Endothelial cell of umbilical vein (primary cell): ENCODE measurements at regions not wholly inside any gene's neighbourhood (a gene's known extent, or its start where the extent isn't known, plus 50 kb on each side); places are given as distances from the start of the nearest gene placed in this dataset.

ENCODE experiments used
- BruUV-seq: library from RNA; stranded (reverse); fragments of 400-500 nt; replicated peaks from 2 replicates; lab custom pipeline; 2021; lab: Mats Ljungman, UMichigan
- CTCF ChIA-PET: fragments of 300-600, 350-600 bp; sonication (Branson Sonifier 250); formaldehyde crosslinking; loops from one replicate; lab custom pipeline; 2021; ENCODE audit warnings: antibody characterized with exemption, inconsistent platforms; lab: Charles Lee
- POLR2A ChIA-PET: fragments of 300-600, 350-600 bp; sonication (Branson Sonifier 250); formaldehyde crosslinking; loops from one replicate; lab custom pipeline; 2021; ENCODE audit warnings: antibody characterized with exemption, inconsistent platforms; lab: Charles Lee
- DNase-seq: peaks from one replicate; pipeline ENCODE4 v3.0.0-alpha.2; 2011; ENCODE audit warnings: low read depth, low spot score
- FAIRE-seq: peaks from 2 replicates; lab custom pipeline; 2011; peaks lifted over from hg19 to GRCh38; lab: Jason Lieb, UNC
- H2AFZ ChIP-seq: 2 replicates; pipeline ENCODE4 v1.6.0; 2012; ENCODE audit warnings: low read depth, low read length, control low read depth, inconsistent platforms
- H3K27ac ChIP-seq: 2 replicates; pipeline ENCODE4 v1.5.1; 2011; ENCODE audit warnings: low read depth, mild to moderate bottlenecking, control low read depth, low read length, moderate library complexity; ENCODE audit not compliant: insufficient read depth
- H3K27me3 ChIP-seq, 2 experiments: 2 replicates each; pipeline versions ENCODE4 v1.6.0 to v1.6.1; 2011; ENCODE audit warnings: low read length in 2 of 2, mixed read lengths in 1 of 2; ENCODE audit not compliant: control insufficient read depth in 2 of 2, insufficient read depth in 2 of 2
- H3K36me3 ChIP-seq, 2 experiments: 2 replicates in 1 of 2; 3 replicates in 1 of 2; pipeline ENCODE4 v1.5.1; 2011; ENCODE audit warnings: low read length in 2 of 2, mild to moderate bottlenecking in 1 of 2, moderate library complexity in 1 of 2; ENCODE audit not compliant: control insufficient read depth in 2 of 2, insufficient read depth in 2 of 2; ENCODE audit errors: extremely low read depth in 1 of 2
- H3K4me1 ChIP-seq: 3 replicates; pipeline ENCODE4 v1.5.1; 2011; ENCODE audit warnings: mild to moderate bottlenecking, low read length; ENCODE audit not compliant: control insufficient read depth, insufficient read depth; ENCODE audit errors: extremely low read depth
- H3K4me2 ChIP-seq: 2 replicates; pipeline ENCODE4 v1.6.1; 2011; ENCODE audit warnings: low read length, control low read depth, mixed read lengths; ENCODE audit not compliant: insufficient read depth
- H3K4me3 ChIP-seq, 3 experiments: fragments of 200-600 bp in 1 of 3; sonication (generic), shearing (Covaris generic) in 1 of 3; replicated peaks in 1 of 3; 2 replicates each; pipeline ENCODE4 v1.5.1; 2011 to 2016; ENCODE audit warnings: control low read depth in 3 of 3, low read length in 3 of 3, mild to moderate bottlenecking in 2 of 3, inconsistent platforms in 1 of 3, low read depth in 1 of 3, moderate library complexity in 1 of 3; ENCODE audit not compliant: insufficient read depth in 1 of 3
- H3K79me2 ChIP-seq: 2 replicates; pipeline ENCODE4 v1.6.0; 2012; ENCODE audit warnings: low read length, inconsistent platforms; ENCODE audit not compliant: control insufficient read depth, insufficient read depth
- H3K9ac ChIP-seq: replicated peaks from 2 replicates; pipeline ENCODE3; 2011; ENCODE audit warnings: low read length, control low read depth; ENCODE audit not compliant: insufficient read depth; ENCODE audit errors: extremely low read depth
- H3K9me1 ChIP-seq: replicated peaks from 3 replicates; pipeline ENCODE4 v1.6.0; 2011; ENCODE audit warnings: mild to moderate bottlenecking, low read length; ENCODE audit not compliant: control insufficient read depth, insufficient read depth; ENCODE audit errors: extremely low read depth
- H3K9me3 ChIP-seq: replicated peaks from 2 replicates; pipeline ENCODE4 v1.5.1; 2012; ENCODE audit warnings: low read length, inconsistent platforms; ENCODE audit not compliant: control insufficient read depth, insufficient read depth
- H4K20me1 ChIP-seq: replicated peaks from 2 replicates; pipeline ENCODE3; 2011; ENCODE audit warnings: mild to moderate bottlenecking, low read length; ENCODE audit not compliant: control insufficient read depth, insufficient read depth; ENCODE audit errors: extremely low read depth
- CTCF ChIP-seq, 2 donors: IDR thresholded peaks; 1 replicate in 1 of 2; 2 replicates in 1 of 2; pipeline ENCODE4 v1.5.1; 2011; ENCODE audit warnings: low read length in 2 of 2, mild to moderate bottlenecking in 2 of 2, moderate library complexity in 2 of 2, control low read depth in 1 of 2, inconsistent platforms in 1 of 2, low read depth in 1 of 2; ENCODE audit not compliant: insufficient read depth in 1 of 2; ENCODE audit errors: extremely low read depth in 1 of 2
- EZH2 ChIP-seq: IDR thresholded peaks from 2 replicates; pipeline ENCODE4 v1.6.1; 2012; ENCODE audit warnings: borderline replicate concordance, low read depth, mild to moderate bottlenecking, moderate library complexity, low read length, inconsistent platforms; ENCODE audit not compliant: severe bottlenecking
- FOS ChIP-seq: IDR thresholded peaks from 2 replicates; pipeline ENCODE4 v1.6.1; 2011; ENCODE audit warnings: mild to moderate bottlenecking, low read length, moderate library complexity, borderline replicate concordance; ENCODE audit not compliant: insufficient read depth
- GATA2 ChIP-seq: IDR thresholded peaks from 2 replicates; pipeline ENCODE4 v1.7.0; 2011; ENCODE audit warnings: low read depth, mild to moderate bottlenecking, moderate library complexity, mixed read lengths, low read length; ENCODE audit not compliant: insufficient read length, insufficient read depth
- JUN ChIP-seq: IDR thresholded peaks from 2 replicates; pipeline ENCODE4 v1.6.1; 2011; ENCODE audit warnings: borderline replicate concordance, low read depth; ENCODE audit not compliant: insufficient read length, insufficient read depth
- MAX ChIP-seq: IDR thresholded peaks from 2 replicates; pipeline ENCODE4 v1.6.1; 2011; ENCODE audit not compliant: insufficient read depth, insufficient read length
- MYC ChIP-seq: IDR thresholded peaks from one replicate; pipeline ENCODE4 v1.6.1; 2011; ENCODE audit warnings: mild to moderate bottlenecking, low read depth, low read length
- POLR2A ChIP-seq: IDR thresholded peaks from 2 replicates; pipeline ENCODE4 v1.6.1; 2012; ENCODE audit warnings: low read depth, mild to moderate bottlenecking, control low read depth, low read length
- POLR2AphosphoS5 ChIP-seq: IDR thresholded peaks from 2 replicates; pipeline ENCODE4 v1.6.1; 2012; ENCODE audit warnings: low read depth, mild to moderate bottlenecking, control low read depth, low read length, moderate library complexity; ENCODE audit not compliant: insufficient read depth
- dilution Hi-C: fragments of 300-500 bp; cut with MboI; formaldehyde crosslinking; loops from one replicate; pipeline ENCODE4 v1.15.0; 2019; ENCODE audit warnings: low sequenced_read_pairs; ENCODE audit not compliant: extremely low pct_ligation_motif_present
- intact Hi-C: fragments of 100-400 bp; cut with micrococcal nuclease; formaldehyde crosslinking; loops from one replicate; pipeline ENCODE4 v1.10.0; 2022

- intact Hi-C loops, result no loop called here
- Histone ChIP-seq H4K20me1 (no peaks in the 10 kb centered on the region), H3K9ac (no peak overlapping the region), H3K9me1 (no peaks in the 10 kb centered on the region), H3K4me2 (no peak overlapping the region), H3K27ac (no peak overlapping the region), H3K79me2 (no peaks in the 10 kb centered on the region), H3K4me1 (peaks cover 10% of the 10 kb centered on the region), H3K4me3 (no peak overlapping the region), H3K9me3 (no peaks in the 10 kb centered on the region), H2AFZ (no peak overlapping the region), H3K27me3 (no peaks in the 10 kb centered on the region), H3K36me3 (no peaks in the 10 kb centered on the region)
- ChIA-PET CTCF (no interaction called here), POLR2A (no interaction called here)
- DNase-seq, result no peak
- FAIRE-seq, result no peak
- dilution Hi-C loops, result no loop called here
- BruUV-seq, result no TSS peak
- TF ChIP-seq POLR2AphosphoS5 (no peak), GATA2 (no peak), POLR2A (no peak), EZH2 (no peak), CTCF (IDR thresholded peaks at IDR 0.05; ENCODE audit: extremely low read depth in 1 of 2, insufficient read depth in 1 of 2, low read depth in 1 of 2, low read length in 2 of 2) (no peak), MYC (no peak), JUN (no peak), MAX (no peak), FOS (no peak)
These were observed 144.5 kb upstream of the AGR3 start for GRCh38 chr7:17026269-17026668.
